Heart left ventricle (tissue), 13 donors: ENCODE measurements at regions not wholly inside any gene's neighbourhood (a gene's known extent, or its start where the extent isn't known, plus 50 kb on each side); places are given as distances from the start of the nearest gene placed in this dataset.

Experiments
- POLR2A ChIP-seq, 2 donors: fragments of 450-650 bp; IDR thresholded peaks; one replicate each; pipeline ENCODE4 v1.6.1; 2017; ENCODE audit warnings: antibody characterized with exemption in 2 of 2, mild to moderate bottlenecking in 2 of 2, moderate library complexity in 2 of 2
- TF ChIP-seq, protein P1 (sequence below), 12 donors: fragments of 200-600 bp; sonication (generic) in 4 of 12; IDR thresholded peaks; one replicate each; pipeline versions ENCODE4 v1.5.0 to v1.8.0; 2018 to 2022; ENCODE audit warnings: antibody characterized with exemption in 12 of 12, mild to moderate bottlenecking in 5 of 12
- donor health status: ischemic (EF 13 %, LVEDD 7.1; RV severe dilation, severe dysfunction).
- donor health status: DM: no; HTN: yes; CAD: no.
- donor health status: DM: no; HTN: no; CAD: no.
- donor health status: ischemic (EF 25% LVEDD 6.9; RV normal size, moderate dysfunction).
- donor health status: ischemic (EF 25% LVEDD 5.7; RV mildly dilated, moderate dysfunction).
- donor health status: ischemic (EF 35%, LVEDD 5.7; RV mildly dilated, moderate dysfunction).
- donor health status: nonischemic (EF 11% LVEDD 7.7; RV severe dilation, severe dysfunction).
- donor health status: DM: yes; HTN: yes; CAD: no.
- donor health status: PGD.
- donor health status: ischemic (EF 29% LVEDD 5.4; RV normal size, mild dysfunction).
- donor health status: nonischemic (EF 23%, LVEDD 6.1; RV moderate dilation, normal function).

DNA sequence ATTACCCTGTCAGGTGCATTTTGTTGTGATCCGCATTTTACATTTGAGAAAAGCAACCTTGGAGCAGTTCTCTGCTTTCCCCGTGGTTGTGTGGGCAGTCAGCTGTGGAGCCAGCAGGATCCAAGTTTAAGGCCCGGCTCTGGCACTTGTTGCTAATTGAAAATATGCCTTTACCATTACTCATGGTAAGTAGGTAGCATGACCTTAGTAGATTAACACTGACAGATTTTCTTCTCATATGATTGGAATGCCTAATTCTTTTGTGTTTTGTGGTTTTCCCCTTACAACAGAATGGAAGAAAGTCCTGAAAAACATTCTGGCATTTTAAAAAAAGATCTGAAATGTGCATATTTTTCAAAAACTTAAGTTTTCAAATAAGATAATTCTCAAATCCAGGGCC is 246.5 kb upstream of the LRRN1 start:
- TF ChIP-seq, protein P1, sequence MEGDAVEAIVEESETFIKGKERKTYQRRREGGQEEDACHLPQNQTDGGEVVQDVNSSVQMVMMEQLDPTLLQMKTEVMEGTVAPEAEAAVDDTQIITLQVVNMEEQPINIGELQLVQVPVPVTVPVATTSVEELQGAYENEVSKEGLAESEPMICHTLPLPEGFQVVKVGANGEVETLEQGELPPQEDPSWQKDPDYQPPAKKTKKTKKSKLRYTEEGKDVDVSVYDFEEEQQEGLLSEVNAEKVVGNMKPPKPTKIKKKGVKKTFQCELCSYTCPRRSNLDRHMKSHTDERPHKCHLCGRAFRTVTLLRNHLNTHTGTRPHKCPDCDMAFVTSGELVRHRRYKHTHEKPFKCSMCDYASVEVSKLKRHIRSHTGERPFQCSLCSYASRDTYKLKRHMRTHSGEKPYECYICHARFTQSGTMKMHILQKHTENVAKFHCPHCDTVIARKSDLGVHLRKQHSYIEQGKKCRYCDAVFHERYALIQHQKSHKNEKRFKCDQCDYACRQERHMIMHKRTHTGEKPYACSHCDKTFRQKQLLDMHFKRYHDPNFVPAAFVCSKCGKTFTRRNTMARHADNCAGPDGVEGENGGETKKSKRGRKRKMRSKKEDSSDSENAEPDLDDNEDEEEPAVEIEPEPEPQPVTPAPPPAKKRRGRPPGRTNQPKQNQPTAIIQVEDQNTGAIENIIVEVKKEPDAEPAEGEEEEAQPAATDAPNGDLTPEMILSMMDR (IDR thresholded peaks at IDR 0.05): no peak
- TF ChIP-seq POLR2A (IDR thresholded peaks at IDR 0.05): no peak
